ENCODE measurements at regions not wholly inside any gene's neighbourhood (a gene's known extent, or its start where the extent isn't known, plus 50 kb on each side); places are given as distances from the start of the nearest gene placed in this dataset.

DNA sequence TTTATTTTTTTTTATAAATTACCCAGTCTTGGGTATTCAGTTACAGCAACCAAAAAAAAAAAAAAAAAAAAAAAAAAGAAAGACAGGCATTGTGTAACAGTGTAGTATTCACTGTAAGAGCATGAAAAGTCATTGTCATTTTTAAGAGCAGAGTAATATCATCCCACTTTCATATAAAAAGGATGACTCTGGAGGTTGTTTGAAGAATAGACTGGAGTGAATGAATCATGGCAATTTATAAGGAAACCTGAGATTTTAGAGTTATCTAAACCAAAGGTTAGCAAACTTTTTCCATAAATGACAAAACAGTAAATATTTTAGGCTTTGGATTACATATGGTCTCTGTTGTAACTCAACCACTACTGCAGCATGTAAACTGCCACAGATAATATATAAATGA is 794.9 kb downstream of the NTRK3 start:
- Histone ChIP-seq H3K27me3 (ENCODE audit: control insufficient read depth, insufficient read depth, low read length) (no peaks in the 10 kb centered on the region), H3K9me3 (ENCODE audit: control insufficient read depth, insufficient read depth, low read length) (no peaks in the 10 kb centered on the region), H3K36me3 (ENCODE audit: control insufficient read depth, insufficient read depth, low read length) (no peaks in the 10 kb centered on the region), H3K4me1 (ENCODE audit: control insufficient read depth, insufficient read depth, low read length) (no peaks in the 10 kb centered on the region), H3K27ac (ENCODE audit: low read length) (no peak overlapping the region), H3K4me3 (ENCODE audit: low read length) (no peak overlapping the region)
- DNase-seq (ENCODE audit: low read depth, low spot score) = no peak

DNA sequence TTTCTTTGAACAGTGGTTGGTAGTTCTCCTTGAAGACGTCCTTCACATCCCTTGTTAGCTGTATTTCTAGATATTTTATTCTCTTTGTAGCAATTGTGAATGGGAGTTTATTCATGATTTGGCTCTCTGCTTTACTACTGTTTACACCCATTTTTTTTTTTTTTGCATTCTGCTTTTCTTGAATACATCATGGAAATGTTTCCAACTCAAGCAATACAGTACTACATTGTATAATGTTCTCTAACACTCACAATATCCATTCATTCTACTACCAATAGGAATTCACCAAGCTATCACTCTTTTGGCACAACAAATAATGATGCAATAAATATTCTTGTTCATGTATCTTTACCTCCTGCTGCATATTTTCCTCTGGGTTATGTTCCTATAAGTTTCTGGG is 801.7 kb downstream of the NTRK3 start:
- H3K27ac ChIP-seq (ENCODE audit: low read length) = no peak overlapping the region
- H3K27me3 ChIP-seq (ENCODE audit: control insufficient read depth, insufficient read depth, low read length) = no peaks in the 10 kb centered on the region
- H3K36me3 ChIP-seq (ENCODE audit: control insufficient read depth, insufficient read depth, low read length) = no peaks in the 10 kb centered on the region
- H3K4me1 ChIP-seq (ENCODE audit: control insufficient read depth, insufficient read depth, low read length) = no peaks in the 10 kb centered on the region; the same call in 1 of the 2 replicates
- WGBS (ENCODE audit: insufficient coverage, insufficient read length) = no CpG with 5 or more reads among the region's 1 CpG
- DNase-seq (ENCODE audit: low read depth, low spot score) = no peak
- no peak overlapping the region for H3K4me3 ChIP-seq (ENCODE audit: low read length)
- H3K9me3 ChIP-seq (ENCODE audit: control insufficient read depth, insufficient read depth, low read length) = no peaks in the 10 kb centered on the region

DNA sequence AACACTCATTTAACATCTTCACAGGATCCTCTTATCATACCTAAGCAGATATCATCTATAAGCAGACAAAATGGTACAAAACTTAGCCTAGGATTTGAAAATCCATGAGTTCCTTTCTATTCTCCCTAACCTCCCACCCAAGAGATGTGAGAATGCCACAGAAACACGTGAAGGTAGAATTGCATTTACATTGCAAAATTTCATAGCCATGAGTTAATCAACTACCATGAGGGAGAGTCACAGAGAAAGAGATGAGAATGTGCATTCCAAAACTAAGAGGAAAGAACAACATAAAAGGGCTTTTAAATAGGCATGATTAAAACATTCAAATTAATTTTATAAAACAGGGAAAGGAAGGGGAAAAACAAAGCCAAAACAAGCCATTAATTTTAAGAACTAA is 806.2 kb downstream of the NTRK3 start:
- no peaks in the 10 kb centered on the region for H3K9me3 ChIP-seq (ENCODE audit: control insufficient read depth, insufficient read depth, low read length)
- DNase-seq (ENCODE audit: low read depth, low spot score) = no peak
- WGBS (ENCODE audit: insufficient coverage, insufficient read length) = no CpG with 5 or more reads among the region's 1 CpG
- no peak overlapping the region for H3K4me3 ChIP-seq (ENCODE audit: low read length)
- no peaks in the 10 kb centered on the region for H3K27me3 ChIP-seq (ENCODE audit: control insufficient read depth, insufficient read depth, low read length)
- H3K27ac ChIP-seq (ENCODE audit: low read length) = no peak overlapping the region
- no peaks in the 10 kb centered on the region for H3K36me3 ChIP-seq (ENCODE audit: control insufficient read depth, insufficient read depth, low read length)
- H3K4me1 ChIP-seq (ENCODE audit: control insufficient read depth, insufficient read depth, low read length) = no peaks in the 10 kb centered on the region; the same call in 1 of the 2 replicates

DNA sequence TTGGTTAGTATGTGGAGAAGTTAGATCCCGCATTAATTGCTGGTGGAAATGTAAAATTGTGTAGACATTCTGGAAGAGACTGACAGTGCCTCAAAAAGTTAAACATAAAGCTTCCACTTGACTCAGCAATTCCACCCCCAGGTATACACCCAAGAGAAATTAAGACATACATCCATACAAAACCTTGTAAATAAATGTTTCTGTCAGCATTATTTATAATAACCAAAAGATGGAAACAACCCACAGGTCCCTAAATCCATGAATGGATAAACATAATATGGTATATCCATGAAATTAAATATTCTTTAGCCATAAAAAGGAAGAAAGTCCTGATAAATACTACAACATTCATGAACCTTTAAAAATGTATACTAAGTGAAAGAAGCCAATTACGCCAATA is 817.4 kb downstream of the NTRK3 start:
- Histone ChIP-seq H3K27ac (ENCODE audit: low read length) (no peak overlapping the region), H3K4me3 (ENCODE audit: low read length) (no peak overlapping the region), H3K36me3 (ENCODE audit: control insufficient read depth, insufficient read depth, low read length) (no peaks in the 10 kb centered on the region), H3K9me3 (ENCODE audit: control insufficient read depth, insufficient read depth, low read length) (no peaks in the 10 kb centered on the region), H3K27me3 (ENCODE audit: control insufficient read depth, insufficient read depth, low read length) (no peaks in the 10 kb centered on the region), H3K4me1 (ENCODE audit: control insufficient read depth, insufficient read depth, low read length) (no peaks in the 10 kb centered on the region)
- DNase-seq (ENCODE audit: low read depth, low spot score) = no peak
- WGBS (ENCODE audit: insufficient coverage, insufficient read length) = no CpG with 5 or more reads among the region's 2 CpGs

DNA sequence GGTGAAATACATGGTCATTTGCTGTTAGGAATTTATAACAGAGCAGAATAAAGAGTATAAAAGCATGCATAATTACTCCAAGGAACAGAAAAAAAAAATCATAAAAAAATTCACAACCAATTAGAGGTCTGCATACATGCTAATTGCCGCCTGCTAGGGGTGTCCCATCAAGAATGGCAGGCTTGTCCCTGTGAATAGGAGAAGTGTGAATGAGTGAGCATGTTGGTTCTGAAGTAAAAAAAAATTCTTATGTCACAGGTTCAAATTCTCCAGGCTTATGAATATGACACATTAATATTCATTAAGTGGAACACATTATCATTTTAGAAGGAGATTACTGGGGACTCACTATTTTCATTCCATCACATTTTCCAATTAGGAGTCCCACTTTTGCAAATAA is 822.7 kb downstream of the NTRK3 start:
- Histone ChIP-seq H3K36me3 (ENCODE audit: control insufficient read depth, insufficient read depth, low read length) (no peaks in the 10 kb centered on the region), H3K27me3 (ENCODE audit: control insufficient read depth, insufficient read depth, low read length) (no peaks in the 10 kb centered on the region), H3K4me1 (ENCODE audit: control insufficient read depth, insufficient read depth, low read length) (no peaks in the 10 kb centered on the region), H3K4me3 (ENCODE audit: low read length) (no peak overlapping the region), H3K27ac (ENCODE audit: low read length) (no peak overlapping the region), H3K9me3 (ENCODE audit: control insufficient read depth, insufficient read depth, low read length) (no peaks in the 10 kb centered on the region)
- no peak for DNase-seq (ENCODE audit: low read depth, low spot score)
- no CpG with 5 or more reads among the region's 1 CpG for WGBS (ENCODE audit: insufficient coverage, insufficient read length)

DNA sequence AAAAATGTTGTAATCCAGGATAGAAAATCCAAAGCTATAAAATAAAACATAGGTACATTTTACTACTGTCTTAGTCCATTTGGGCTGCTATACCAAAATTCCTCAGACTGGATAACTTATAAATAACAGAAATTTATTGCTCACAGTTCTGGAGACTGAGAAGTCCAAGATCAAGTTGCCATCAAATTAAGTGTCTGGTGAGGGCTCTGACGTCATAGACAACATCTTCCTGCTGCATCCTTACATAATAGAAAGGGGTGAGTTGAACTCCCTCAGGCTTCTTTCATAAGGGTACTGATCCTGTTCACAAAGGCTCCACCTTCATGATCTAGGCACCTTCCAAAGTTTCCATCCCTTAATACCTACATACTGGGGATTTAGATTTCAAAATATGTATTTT is 826.8 kb downstream of the NTRK3 start:
- Histone ChIP-seq H3K9me3 (ENCODE audit: control insufficient read depth, insufficient read depth, low read length) (no peaks in the 10 kb centered on the region), H3K36me3 (ENCODE audit: control insufficient read depth, insufficient read depth, low read length) (no peaks in the 10 kb centered on the region), H3K4me1 (ENCODE audit: control insufficient read depth, insufficient read depth, low read length) (no peaks in the 10 kb centered on the region), H3K27ac (ENCODE audit: low read length) (no peak overlapping the region), H3K4me3 (ENCODE audit: low read length) (no peak overlapping the region), H3K27me3 (ENCODE audit: control insufficient read depth, insufficient read depth, low read length) (no peaks in the 10 kb centered on the region)
- no CpG with 5 or more reads among the region's 1 CpG for WGBS (ENCODE audit: insufficient coverage, insufficient read length)
- DNase-seq (ENCODE audit: low read depth, low spot score) = no peak

DNA sequence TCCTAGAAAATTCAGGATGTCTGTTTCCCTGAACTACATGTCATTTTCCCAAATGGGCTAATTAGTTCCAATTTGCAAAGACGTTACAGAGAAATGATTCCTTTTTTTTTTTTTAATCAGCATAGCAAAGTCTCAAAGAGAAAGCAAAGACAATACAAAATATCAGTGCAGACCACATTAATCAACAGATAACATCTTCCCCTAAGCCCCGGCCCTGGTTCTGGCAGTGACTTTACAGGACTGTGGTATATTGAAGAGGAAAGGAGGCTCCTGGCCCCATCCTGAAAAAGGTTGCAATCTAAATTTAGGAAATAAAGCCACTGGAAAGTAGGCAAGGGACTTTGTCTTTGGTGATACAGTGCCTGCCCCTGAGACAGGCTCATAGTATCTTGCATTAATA is 836.5 kb downstream of the NTRK3 start:
- no peaks in the 10 kb centered on the region for H3K4me1 ChIP-seq (ENCODE audit: control insufficient read depth, insufficient read depth, low read length)
- no CpG with 5 or more reads among the region's 2 CpGs for WGBS (ENCODE audit: insufficient coverage, insufficient read length)
- no peaks in the 10 kb centered on the region for H3K27me3 ChIP-seq (ENCODE audit: control insufficient read depth, insufficient read depth, low read length)
- no peak for DNase-seq (ENCODE audit: low read depth, low spot score)
- H3K27ac ChIP-seq (ENCODE audit: low read length) = no peak overlapping the region
- no peaks in the 10 kb centered on the region for H3K36me3 ChIP-seq (ENCODE audit: control insufficient read depth, insufficient read depth, low read length)
- no peak overlapping the region for H3K4me3 ChIP-seq (ENCODE audit: low read length)
- no peaks in the 10 kb centered on the region for H3K9me3 ChIP-seq (ENCODE audit: control insufficient read depth, insufficient read depth, low read length)

DNA sequence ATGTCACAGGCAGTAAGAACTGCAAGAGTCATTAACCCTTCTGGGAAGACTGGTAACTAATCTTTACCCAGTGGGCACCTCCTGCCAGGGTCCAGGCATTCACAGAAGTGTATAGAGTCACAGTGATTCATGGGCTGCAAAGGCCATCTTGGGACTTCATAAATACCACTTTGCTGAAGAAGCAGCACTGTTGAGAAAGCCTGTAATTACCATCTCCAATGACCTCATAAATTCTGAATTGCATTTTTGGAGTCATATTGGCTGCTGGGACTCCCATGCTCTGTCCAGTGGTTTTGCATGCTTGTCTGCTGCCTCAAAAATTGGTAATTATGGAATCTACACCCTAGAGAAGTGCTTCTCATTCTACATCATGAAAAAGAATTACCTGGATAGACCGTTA is 837.2 kb downstream of the NTRK3 start:
- H3K4me3 ChIP-seq (ENCODE audit: low read length) = no peak overlapping the region
- no peaks in the 10 kb centered on the region for H3K27me3 ChIP-seq (ENCODE audit: control insufficient read depth, insufficient read depth, low read length)
- DNase-seq (ENCODE audit: low read depth, low spot score) = no peak
- no peaks in the 10 kb centered on the region for H3K9me3 ChIP-seq (ENCODE audit: control insufficient read depth, insufficient read depth, low read length)
- H3K4me1 ChIP-seq (ENCODE audit: control insufficient read depth, insufficient read depth, low read length) = peaks cover 2% of the 10 kb centered on the region; the same call in 1 of the 2 replicates
- WGBS (ENCODE audit: insufficient coverage, insufficient read length) = no CpG with 5 or more reads among the region's 1 CpG
- no peaks in the 10 kb centered on the region for H3K36me3 ChIP-seq (ENCODE audit: control insufficient read depth, insufficient read depth, low read length)
- no peak overlapping the region for H3K27ac ChIP-seq (ENCODE audit: low read length)

DNA sequence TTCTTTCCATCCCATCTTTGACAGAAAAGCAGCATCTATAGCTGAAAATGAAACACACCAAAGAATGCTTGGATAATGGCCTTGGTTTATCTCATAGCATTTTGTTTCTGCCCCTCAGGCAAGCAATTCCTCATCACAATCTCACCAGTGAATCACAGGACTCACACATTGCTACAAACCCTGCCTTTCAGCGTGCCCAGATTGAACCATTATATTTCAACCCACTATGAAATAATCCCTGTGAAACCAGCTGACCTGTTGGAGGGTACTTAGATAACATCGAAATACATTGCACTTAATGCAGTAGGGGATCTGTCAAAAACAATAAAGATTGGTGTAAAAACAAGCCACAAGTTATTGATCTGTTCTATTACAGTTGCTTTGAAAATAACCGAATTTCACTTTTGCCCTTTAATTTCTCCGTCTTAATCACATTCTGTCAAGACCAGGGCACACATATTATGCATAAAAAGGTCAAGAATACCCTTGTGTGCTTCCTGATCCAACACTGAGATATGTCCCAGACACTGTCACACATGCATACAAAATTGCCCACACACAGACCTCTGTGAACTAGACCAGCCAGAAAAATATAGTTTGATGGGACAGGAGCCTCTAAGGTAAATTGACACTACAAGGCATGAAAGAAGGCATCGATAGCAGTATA is 839.8 kb downstream of the NTRK3 start:
- H3K27ac ChIP-seq (ENCODE audit: low read length) = no peak overlapping the region
- no peak overlapping the region for H3K4me3 ChIP-seq (ENCODE audit: low read length)
- no peaks in the 10 kb centered on the region for H3K36me3 ChIP-seq (ENCODE audit: control insufficient read depth, insufficient read depth, low read length)
- WGBS (ENCODE audit: insufficient coverage, insufficient read length) = no CpG with 5 or more reads among the region's 5 CpGs
- peaks cover 2% of the 10 kb centered on the region; the same call in 1 of the 2 replicates for H3K4me1 ChIP-seq (ENCODE audit: control insufficient read depth, insufficient read depth, low read length)
- no peaks in the 10 kb centered on the region for H3K27me3 ChIP-seq (ENCODE audit: control insufficient read depth, insufficient read depth, low read length)
- no peaks in the 10 kb centered on the region for H3K9me3 ChIP-seq (ENCODE audit: control insufficient read depth, insufficient read depth, low read length)
- no peak for DNase-seq (ENCODE audit: low read depth, low spot score)

DNA sequence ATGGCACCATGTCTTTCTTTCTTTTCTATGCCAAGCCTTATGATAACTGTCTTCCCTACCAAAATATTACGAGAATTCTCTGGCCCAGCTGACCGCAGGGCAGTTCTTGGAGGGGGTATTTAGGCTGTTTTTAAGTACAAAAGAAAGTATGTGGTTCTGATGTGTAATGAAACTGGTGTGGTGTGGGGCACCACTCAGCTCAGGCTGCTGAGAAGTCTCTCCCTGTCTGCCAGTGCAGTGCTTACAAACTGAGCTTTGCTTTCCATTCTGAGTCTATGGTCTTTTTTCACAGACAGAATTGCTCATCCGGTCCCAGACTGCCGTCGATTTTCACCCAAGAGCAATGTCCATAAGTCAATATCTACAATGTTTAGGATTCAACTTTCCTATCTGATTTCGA is 847.6 kb downstream of the NTRK3 start:
- no peak overlapping the region for H3K4me3 ChIP-seq (ENCODE audit: low read length)
- H3K4me1 ChIP-seq (ENCODE audit: control insufficient read depth, insufficient read depth, low read length) = no peaks in the 10 kb centered on the region
- H3K27ac ChIP-seq (ENCODE audit: low read length) = no peak overlapping the region
- H3K27me3 ChIP-seq (ENCODE audit: control insufficient read depth, insufficient read depth, low read length) = no peaks in the 10 kb centered on the region
- H3K36me3 ChIP-seq (ENCODE audit: control insufficient read depth, insufficient read depth, low read length) = no peaks in the 10 kb centered on the region
- no CpG with 5 or more reads among the region's 6 CpGs for WGBS (ENCODE audit: insufficient coverage, insufficient read length)
- no peaks in the 10 kb centered on the region for H3K9me3 ChIP-seq (ENCODE audit: control insufficient read depth, insufficient read depth, low read length)
- no peak for DNase-seq (ENCODE audit: low read depth, low spot score)

DNA sequence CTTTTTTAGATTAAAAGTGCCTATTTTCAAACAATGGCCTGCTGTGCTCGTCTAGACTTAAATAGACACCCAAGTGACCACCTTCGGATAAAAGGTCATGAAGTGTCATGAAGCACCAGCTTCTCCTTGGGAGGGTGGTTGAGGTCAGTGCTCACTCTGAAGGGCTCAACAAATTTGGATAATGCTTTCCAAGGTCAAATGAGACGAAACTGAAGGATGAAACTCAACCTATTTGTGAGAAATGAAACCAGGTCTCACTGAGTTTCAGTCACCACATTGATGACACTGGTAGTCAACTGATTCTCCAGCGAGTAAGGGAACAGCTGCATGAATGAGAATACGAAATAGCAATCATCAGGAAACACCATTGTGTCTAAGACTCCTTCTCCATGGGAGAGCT is 852.6 kb downstream of the NTRK3 start:
- no peak for DNase-seq (ENCODE audit: low read depth, low spot score)
- Histone ChIP-seq H3K4me3 (ENCODE audit: low read length) (no peak overlapping the region), H3K27me3 (ENCODE audit: control insufficient read depth, insufficient read depth, low read length) (no peaks in the 10 kb centered on the region), H3K36me3 (ENCODE audit: control insufficient read depth, insufficient read depth, low read length) (no peaks in the 10 kb centered on the region), H3K4me1 (ENCODE audit: control insufficient read depth, insufficient read depth, low read length) (no peaks in the 10 kb centered on the region), H3K27ac (ENCODE audit: low read length) (no peak overlapping the region), H3K9me3 (ENCODE audit: control insufficient read depth, insufficient read depth, low read length) (no peaks in the 10 kb centered on the region)
- no CpG with 5 or more reads among the region's 5 CpGs for WGBS (ENCODE audit: insufficient coverage, insufficient read length)
